AG04450 (cell line): ENCODE measurements at regions not wholly inside any gene's neighbourhood (a gene's known extent, or its start where the extent isn't known, plus 50 kb on each side); places are given as distances from the start of the nearest gene placed in this dataset.

ENCODE experiments used
- CTCF ChIA-PET: fragments of 300-600, 350-600 bp; formaldehyde crosslinking; extraction: SDS; loops from one replicate; lab custom pipeline; 2022; ENCODE audit warnings: antibody characterized with exemption, inconsistent platforms; lab: Charles Lee
- POLR2A ChIA-PET: fragments of 350-600 bp; formaldehyde crosslinking; extraction: SDS; loops from one replicate; lab custom pipeline; 2021; ENCODE audit warnings: antibody characterized with exemption, inconsistent platforms; lab: Yijun Ruan, JAX
- DNase-seq: peaks from one replicate; pipeline ENCODE4 v3.0.0-alpha.2; 2011; ENCODE audit warnings: low read depth, low spot score
- H3K27ac ChIP-seq: one replicate; pipeline ENCODE4 v1.5.1; 2012; ENCODE audit warnings: low read depth, low read length, control low read depth
- H3K27me3 ChIP-seq: one replicate; pipeline ENCODE4 v1.6.0; 2012; ENCODE audit warnings: low read length; ENCODE audit not compliant: control insufficient read depth, insufficient read depth
- H3K4me3 ChIP-seq: 2 replicates; pipeline ENCODE4 v1.5.1; 2011; ENCODE audit warnings: mild to moderate bottlenecking, low read depth, low read length, control low read depth
- H3K9me3 ChIP-seq: 2 replicates; pipeline ENCODE4 v1.5.1; 2012; ENCODE audit warnings: low read length; ENCODE audit not compliant: control insufficient read depth, insufficient read depth
- CTCF ChIP-seq: IDR thresholded peaks from 2 replicates; pipeline ENCODE4 v1.5.1; 2011; ENCODE audit warnings: low read depth, low read length, control low read depth, inconsistent platforms

GRCh38 chr16:85335584-85336491 is 223.6 kb upstream of the CIBAR2 start:
- Histone ChIP-seq H3K27me3 (no peaks in the 10 kb centered on the region), H3K9me3 (peaks cover 4% of the 10 kb centered on the region; the same call in 1 of the 2 replicates), H3K4me3 (no peak overlapping the region), H3K27ac (no peak overlapping the region)
- ChIA-PET CTCF (no interaction called here), POLR2A (no interaction called here)
- DNase-seq: no peak
- TF ChIP-seq CTCF: no peak

GRCh38 chr16:85337910-85338637 is 225.8 kb upstream of the CIBAR2 start:
- Histone ChIP-seq H3K27ac (no peak overlapping the region), H3K4me3 (no peak overlapping the region), H3K9me3 (no peaks in the 10 kb centered on the region), H3K27me3 (no peaks in the 10 kb centered on the region)
- CTCF ChIA-PET: no interaction called here
- POLR2A ChIA-PET: no interaction called here
- no peak for TF ChIP-seq CTCF
- no peak for DNase-seq

- ChIA-PET POLR2A (no interaction called here), CTCF (no interaction called here)
- Histone ChIP-seq H3K4me3 (no peak overlapping the region), H3K27me3 (no peaks in the 10 kb centered on the region), H3K27ac (no peak overlapping the region), H3K9me3 (no peaks in the 10 kb centered on the region)
- no peak for TF ChIP-seq CTCF
- no peak for DNase-seq
Measured at GRCh38 chr16:85338638-85338982, 226.3 kb upstream of the CIBAR2 start.

GRCh38 chr16:85338989-85339685 is 226.9 kb upstream of the CIBAR2 start:
- DNase-seq: no peak
- ChIA-PET POLR2A (no interaction called here), CTCF (interaction anchor here (0.7 kb wide), 1 partner anchor 8 kb away, joined by 4 read pairs; no protein-coding TSS in a partner anchor)
- Histone ChIP-seq H3K9me3 (no peaks in the 10 kb centered on the region), H3K4me3 (no peak overlapping the region), H3K27me3 (no peaks in the 10 kb centered on the region), H3K27ac (no peak overlapping the region)
- TF ChIP-seq CTCF: no peak
